ENCODE measurements at regions not wholly inside any gene's neighbourhood (a gene's known extent, or its start where the extent isn't known, plus 50 kb on each side); places are given as distances from the start of the nearest gene placed in this dataset.

DNA sequence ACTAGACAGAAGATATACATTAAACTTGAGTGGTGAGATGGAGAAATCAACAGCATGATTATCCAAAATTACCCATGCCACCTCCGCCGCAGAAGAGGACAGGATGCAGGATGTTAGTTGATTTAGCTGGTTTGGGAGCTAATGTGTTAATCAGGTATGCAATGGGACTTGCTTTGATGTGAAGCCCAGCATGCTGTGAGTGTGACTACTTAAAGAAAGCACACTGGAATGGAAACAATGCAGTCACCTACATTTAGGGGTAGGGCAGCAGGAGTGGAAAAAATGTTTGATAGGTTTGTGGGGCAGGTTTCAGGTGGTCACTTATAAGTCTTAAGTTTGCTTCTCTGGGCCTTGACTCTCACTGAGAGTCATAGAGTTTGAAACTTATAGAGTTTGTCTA is 170.0 kb upstream of the DAAM1 start:
- TF ChIP-seq CTCF (IDR thresholded peaks at IDR 0.05; ENCODE audit: poor library complexity, severe bottlenecking) (no peak), EP300 (conservative IDR thresholded peaks at IDR 0.05; ENCODE audit: poor library complexity, severe bottlenecking) (no peak), SMC3 (conservative IDR thresholded peaks at IDR 0.05; ENCODE audit: poor library complexity) (no peak), POLR2AphosphoS5 (IDR thresholded peaks at IDR 0.05) (no peak), TAF1 (IDR thresholded peaks at IDR 0.05; ENCODE audit: low read depth) (no peak), EZH2 (IDR thresholded peaks at IDR 0.05; ENCODE audit: borderline replicate concordance, insufficient read depth, low read length, poor library complexity, severe bottlenecking) (no peak), MXI1 (conservative IDR thresholded peaks at IDR 0.05; ENCODE audit: poor library complexity, severe bottlenecking) (no peak), RAD21 (conservative IDR thresholded peaks at IDR 0.05) (no peak)
- TF ChIP-seq, protein P1, sequence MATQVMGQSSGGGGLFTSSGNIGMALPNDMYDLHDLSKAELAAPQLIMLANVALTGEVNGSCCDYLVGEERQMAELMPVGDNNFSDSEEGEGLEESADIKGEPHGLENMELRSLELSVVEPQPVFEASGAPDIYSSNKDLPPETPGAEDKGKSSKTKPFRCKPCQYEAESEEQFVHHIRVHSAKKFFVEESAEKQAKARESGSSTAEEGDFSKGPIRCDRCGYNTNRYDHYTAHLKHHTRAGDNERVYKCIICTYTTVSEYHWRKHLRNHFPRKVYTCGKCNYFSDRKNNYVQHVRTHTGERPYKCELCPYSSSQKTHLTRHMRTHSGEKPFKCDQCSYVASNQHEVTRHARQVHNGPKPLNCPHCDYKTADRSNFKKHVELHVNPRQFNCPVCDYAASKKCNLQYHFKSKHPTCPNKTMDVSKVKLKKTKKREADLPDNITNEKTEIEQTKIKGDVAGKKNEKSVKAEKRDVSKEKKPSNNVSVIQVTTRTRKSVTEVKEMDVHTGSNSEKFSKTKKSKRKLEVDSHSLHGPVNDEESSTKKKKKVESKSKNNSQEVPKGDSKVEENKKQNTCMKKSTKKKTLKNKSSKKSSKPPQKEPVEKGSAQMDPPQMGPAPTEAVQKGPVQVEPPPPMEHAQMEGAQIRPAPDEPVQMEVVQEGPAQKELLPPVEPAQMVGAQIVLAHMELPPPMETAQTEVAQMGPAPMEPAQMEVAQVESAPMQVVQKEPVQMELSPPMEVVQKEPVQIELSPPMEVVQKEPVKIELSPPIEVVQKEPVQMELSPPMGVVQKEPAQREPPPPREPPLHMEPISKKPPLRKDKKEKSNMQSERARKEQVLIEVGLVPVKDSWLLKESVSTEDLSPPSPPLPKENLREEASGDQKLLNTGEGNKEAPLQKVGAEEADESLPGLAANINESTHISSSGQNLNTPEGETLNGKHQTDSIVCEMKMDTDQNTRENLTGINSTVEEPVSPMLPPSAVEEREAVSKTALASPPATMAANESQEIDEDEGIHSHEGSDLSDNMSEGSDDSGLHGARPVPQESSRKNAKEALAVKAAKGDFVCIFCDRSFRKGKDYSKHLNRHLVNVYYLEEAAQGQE (IDR thresholded peaks at IDR 0.05; ENCODE audit: borderline replicate concordance) = no peak
- Histone ChIP-seq H3K4me3 (ENCODE audit: low read length) (no peak overlapping the region), H3F3A (ENCODE audit: insufficient read depth, low read length, poor library complexity, severe bottlenecking) (no peaks in the 10 kb centered on the region), H3K27me3 (ENCODE audit: insufficient read depth, low read depth, low read length) (no peaks in the 10 kb centered on the region), H3K9me3 (ENCODE audit: low read length) (no peaks in the 10 kb centered on the region), H3K4me2 (ENCODE audit: low read length) (no peak overlapping the region), H3K9me2 (ENCODE audit: insufficient read depth, low read length) (no peaks in the 10 kb centered on the region), H3K27ac (ENCODE audit: low read length) (no peak overlapping the region), H3K79me2 (replicated peaks; ENCODE audit: insufficient read depth, low read length) (no peaks in the 10 kb centered on the region), H2AFZ (ENCODE audit: low read depth, low read length) (no peak overlapping the region), H3K36me3 (ENCODE audit: insufficient read depth, low read length) (no peaks in the 10 kb centered on the region), H3K9ac (ENCODE audit: low read length) (no peak overlapping the region), H4K20me1 (ENCODE audit: insufficient read depth) (no peaks in the 10 kb centered on the region)

- no peaks in the 10 kb centered on the region for H4K20me1 ChIP-seq (ENCODE audit: insufficient read depth)
- TF ChIP-seq SMC3 (conservative IDR thresholded peaks at IDR 0.05; ENCODE audit: poor library complexity) (no peak), CTCF (IDR thresholded peaks at IDR 0.05; ENCODE audit: poor library complexity, severe bottlenecking) (no peak), TAF1 (IDR thresholded peaks at IDR 0.05; ENCODE audit: low read depth) (no peak)
- H3K4me2 ChIP-seq (ENCODE audit: low read length) = no peak overlapping the region
- H3K9me3 ChIP-seq (ENCODE audit: low read length) = no peaks in the 10 kb centered on the region
- H3F3A ChIP-seq (ENCODE audit: insufficient read depth, low read length, poor library complexity, severe bottlenecking) = no peaks in the 10 kb centered on the region
- H3K79me2 ChIP-seq (replicated peaks; ENCODE audit: insufficient read depth, low read length) = no peaks in the 10 kb centered on the region
- no peaks in the 10 kb centered on the region for H3K36me3 ChIP-seq (ENCODE audit: insufficient read depth, low read length)
- H3K27ac ChIP-seq (ENCODE audit: low read length) = no peak overlapping the region
- no peaks in the 10 kb centered on the region for H3K27me3 ChIP-seq (ENCODE audit: insufficient read depth, low read depth, low read length)
- H3K9me2 ChIP-seq (ENCODE audit: insufficient read depth, low read length) = no peaks in the 10 kb centered on the region
- H2AFZ ChIP-seq (ENCODE audit: low read depth, low read length) = no peak overlapping the region
- no peak overlapping the region for H3K4me3 ChIP-seq (ENCODE audit: low read length)
- H3K9ac ChIP-seq (ENCODE audit: low read length) = no peak overlapping the region
Measured at GRCh38 chr14:59018978-59019377, 169.5 kb upstream of the DAAM1 start.
